Liver (tissue), 8 donors: ENCODE measurements at regions not wholly inside any gene's neighbourhood (a gene's known extent, or its start where the extent isn't known, plus 50 kb on each side); places are given as distances from the start of the nearest gene placed in this dataset.

ENCODE experiments used
- DNase-seq: peaks from one replicate; pipeline ENCODE4 v3.0.0-alpha.2; 2017; ENCODE audit warnings: low spot score
- H3K27ac ChIP-seq, 2 donors: one replicate each; pipeline ENCODE4 v1.7.0; 2013; ENCODE audit warnings: inconsistent platforms in 2 of 2, low read length in 2 of 2, control low read depth in 1 of 2, low read depth in 1 of 2, mild to moderate bottlenecking in 1 of 2
- H3K27me3 ChIP-seq, 4 donors: one replicate each; pipeline versions ENCODE4 v1.6.1 to v1.7.0; 2013; ENCODE audit warnings: low read length in 3 of 4, inconsistent platforms in 1 of 4, mild to moderate bottlenecking in 1 of 4, moderate library complexity in 1 of 4; ENCODE audit not compliant: control insufficient read depth in 4 of 4, insufficient read depth in 4 of 4
- H3K36me3 ChIP-seq, 4 donors: one replicate each; pipeline versions ENCODE4 v1.6.1 to v1.7.0; 2013; ENCODE audit warnings: low read length in 3 of 4, mild to moderate bottlenecking in 3 of 4, low read depth in 1 of 4, moderate library complexity in 1 of 4; ENCODE audit not compliant: control insufficient read depth in 4 of 4, insufficient read depth in 3 of 4
- H3K4me1 ChIP-seq, 4 donors: one replicate each; pipeline versions ENCODE4 v1.6.1 to v1.7.0; 2013; ENCODE audit warnings: low read length in 3 of 4, mild to moderate bottlenecking in 3 of 4, moderate library complexity in 1 of 4; ENCODE audit not compliant: control insufficient read depth in 4 of 4, insufficient read depth in 4 of 4
- H3K4me3 ChIP-seq, 3 donors: one replicate each; pipeline versions ENCODE4 v1.6.1 to v1.7.0; 2013; ENCODE audit warnings: low read length in 3 of 3, control low read depth in 1 of 3, low read depth in 1 of 3, mild to moderate bottlenecking in 1 of 3
- H3K9ac ChIP-seq, 2 donors: one replicate each; pipeline ENCODE4 v1.7.0; 2013; ENCODE audit warnings: low read length in 2 of 2, mild to moderate bottlenecking in 2 of 2, moderate library complexity in 2 of 2, control low read depth in 1 of 2, low read depth in 1 of 2
- H3K9me3 ChIP-seq, 4 donors: one replicate each; pipeline versions ENCODE4 v1.6.1 to v1.7.0; 2013; ENCODE audit warnings: low read length in 3 of 4; ENCODE audit not compliant: control insufficient read depth in 4 of 4
- ATF3 ChIP-seq: IDR thresholded peaks from 2 replicates; pipeline ENCODE4 v1.6.1; 2016; ENCODE audit warnings: antibody characterized with exemption
- EGR1 ChIP-seq, 2 donors: IDR thresholded peaks; 2 replicates each; pipeline ENCODE4 v1.6.1; 2016 to 2018; ENCODE audit warnings: antibody characterized with exemption in 2 of 2, low read depth in 2 of 2
- FOXA1 ChIP-seq: IDR thresholded peaks from 2 replicates; pipeline ENCODE4 v1.6.1; 2016; ENCODE audit warnings: antibody characterized with exemption
- FOXA2 ChIP-seq: IDR thresholded peaks from 2 replicates; pipeline ENCODE4 v1.6.1; 2016; ENCODE audit warnings: antibody characterized with exemption
- GABPA ChIP-seq, 2 donors: IDR thresholded peaks in 1 of 2; conservative IDR thresholded peaks in 1 of 2; 2 replicates each; pipeline ENCODE4 v1.6.1; 2016; ENCODE audit warnings: antibody characterized with exemption in 2 of 2, mild to moderate bottlenecking in 1 of 2, moderate library complexity in 1 of 2
- HNF4A ChIP-seq, 2 donors: conservative IDR thresholded peaks; 2 replicates each; pipeline ENCODE4 v1.6.1; 2016; ENCODE audit warnings: antibody characterized with exemption in 2 of 2, mild to moderate bottlenecking in 2 of 2
- HNF4G ChIP-seq: IDR thresholded peaks from 2 replicates; pipeline ENCODE4 v1.6.1; 2016; ENCODE audit warnings: antibody characterized with exemption
- JUND ChIP-seq, 2 donors: IDR thresholded peaks; 2 replicates each; pipeline ENCODE4 v1.6.1; 2016; ENCODE audit warnings: antibody characterized with exemption in 2 of 2
- NR2F2 ChIP-seq: IDR thresholded peaks from 2 replicates; pipeline ENCODE4 v1.6.1; 2016; ENCODE audit warnings: antibody characterized with exemption
- RAD21 ChIP-seq, 2 donors: IDR thresholded peaks; 2 replicates each; pipeline ENCODE4 v1.6.1; 2016; ENCODE audit warnings: antibody characterized with exemption in 2 of 2, mild to moderate bottlenecking in 2 of 2
- RXRA ChIP-seq, 2 donors: IDR thresholded peaks; 2 replicates each; pipeline ENCODE4 v1.6.1; 2017 to 2018; ENCODE audit warnings: antibody characterized with exemption in 2 of 2, mild to moderate bottlenecking in 1 of 2
- SP1 ChIP-seq: IDR thresholded peaks from 2 replicates; pipeline ENCODE4 v1.6.1; 2018; ENCODE audit warnings: antibody characterized with exemption, mild to moderate bottlenecking
- TAF1 ChIP-seq: conservative IDR thresholded peaks from 2 replicates; pipeline ENCODE4 v1.6.1; 2016; ENCODE audit warnings: antibody characterized with exemption, mild to moderate bottlenecking
- YY1 ChIP-seq: IDR thresholded peaks from 2 replicates; pipeline ENCODE4 v1.6.1; 2016; ENCODE audit warnings: antibody characterized with exemption, mild to moderate bottlenecking
- ZBTB33 ChIP-seq: IDR thresholded peaks from 2 replicates; pipeline ENCODE4 v1.6.1; 2016; ENCODE audit warnings: antibody characterized with exemption
- WGBS: extraction: QIAGEN DNeasy Blood & Tissue Kit; methylation state at CpG from one replicate; pipeline ENCODE4 v1.1.7; 2013; 5-methylcytosine and 5-hydroxymethylcytosine counted together
- TF ChIP-seq, protein P1 (sequence below): fragments of 150-350 bp; IDR thresholded peaks from 2 replicates; pipeline ENCODE4 v1.5.1; 2017; ENCODE audit warnings: improper control_type of control experiment, low read depth, low read length; ENCODE audit not compliant: missing input control
- TF ChIP-seq, protein P2 (sequence below): IDR thresholded peaks from 2 replicates; pipeline ENCODE4 v1.6.1; 2016; ENCODE audit warnings: antibody characterized with exemption, mild to moderate bottlenecking
- TF ChIP-seq, protein P3 (sequence below): IDR thresholded peaks from 2 replicates; pipeline ENCODE4 v1.6.1; 2016; ENCODE audit warnings: antibody characterized with exemption
- donor health status: healthy.
- donor health status: healthy.
- donor health status: healthy.
- donor health status: healthy.
- donor health status: healthy.

GRCh38 chr1:240712014-240712731 is 100.2 kb upstream of the GREM2 start:
- Histone ChIP-seq H3K36me3 (no peaks in the 10 kb centered on the region), H3K27ac (no peak overlapping the region), H3K4me1 (no peaks in the 10 kb centered on the region), H3K9ac (no peak overlapping the region), H3K4me3 (no peak overlapping the region), H3K27me3 (no peaks in the 10 kb centered on the region), H3K9me3 (no peaks in the 10 kb centered on the region)
- 81% methylated on average over 7 of the region's 7 CpGs for WGBS
- DNase-seq = no peak
- no peak for TF ChIP-seq RXRA (IDR thresholded peaks at IDR 0.05)
- TF ChIP-seq SP1 = no peak
- TF ChIP-seq FOXA2 = no peak
- TF ChIP-seq JUND (IDR thresholded peaks at IDR 0.05) = no peak
- TF ChIP-seq GABPA (IDR thresholded peaks at IDR 0.05 in 1 of 2, conservative IDR thresholded peaks at IDR 0.05 in 1 of 2) = no peak
- TF ChIP-seq TAF1 = no peak
- no peak for TF ChIP-seq FOXA1
- no peak for TF ChIP-seq NR2F2
- no peak for TF ChIP-seq ZBTB33
- TF ChIP-seq HNF4A (conservative IDR thresholded peaks at IDR 0.05) = no peak
- TF ChIP-seq RAD21 (IDR thresholded peaks at IDR 0.05) = no peak
- TF ChIP-seq HNF4G = no peak
- TF ChIP-seq EGR1 (IDR thresholded peaks at IDR 0.05; ENCODE audit: low read depth in 2 of 2) = no peak
- TF ChIP-seq YY1 = no peak
- TF ChIP-seq ATF3 = no peak
- TF ChIP-seq, protein P1, sequence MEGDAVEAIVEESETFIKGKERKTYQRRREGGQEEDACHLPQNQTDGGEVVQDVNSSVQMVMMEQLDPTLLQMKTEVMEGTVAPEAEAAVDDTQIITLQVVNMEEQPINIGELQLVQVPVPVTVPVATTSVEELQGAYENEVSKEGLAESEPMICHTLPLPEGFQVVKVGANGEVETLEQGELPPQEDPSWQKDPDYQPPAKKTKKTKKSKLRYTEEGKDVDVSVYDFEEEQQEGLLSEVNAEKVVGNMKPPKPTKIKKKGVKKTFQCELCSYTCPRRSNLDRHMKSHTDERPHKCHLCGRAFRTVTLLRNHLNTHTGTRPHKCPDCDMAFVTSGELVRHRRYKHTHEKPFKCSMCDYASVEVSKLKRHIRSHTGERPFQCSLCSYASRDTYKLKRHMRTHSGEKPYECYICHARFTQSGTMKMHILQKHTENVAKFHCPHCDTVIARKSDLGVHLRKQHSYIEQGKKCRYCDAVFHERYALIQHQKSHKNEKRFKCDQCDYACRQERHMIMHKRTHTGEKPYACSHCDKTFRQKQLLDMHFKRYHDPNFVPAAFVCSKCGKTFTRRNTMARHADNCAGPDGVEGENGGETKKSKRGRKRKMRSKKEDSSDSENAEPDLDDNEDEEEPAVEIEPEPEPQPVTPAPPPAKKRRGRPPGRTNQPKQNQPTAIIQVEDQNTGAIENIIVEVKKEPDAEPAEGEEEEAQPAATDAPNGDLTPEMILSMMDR = no peak
- TF ChIP-seq, protein P2, sequence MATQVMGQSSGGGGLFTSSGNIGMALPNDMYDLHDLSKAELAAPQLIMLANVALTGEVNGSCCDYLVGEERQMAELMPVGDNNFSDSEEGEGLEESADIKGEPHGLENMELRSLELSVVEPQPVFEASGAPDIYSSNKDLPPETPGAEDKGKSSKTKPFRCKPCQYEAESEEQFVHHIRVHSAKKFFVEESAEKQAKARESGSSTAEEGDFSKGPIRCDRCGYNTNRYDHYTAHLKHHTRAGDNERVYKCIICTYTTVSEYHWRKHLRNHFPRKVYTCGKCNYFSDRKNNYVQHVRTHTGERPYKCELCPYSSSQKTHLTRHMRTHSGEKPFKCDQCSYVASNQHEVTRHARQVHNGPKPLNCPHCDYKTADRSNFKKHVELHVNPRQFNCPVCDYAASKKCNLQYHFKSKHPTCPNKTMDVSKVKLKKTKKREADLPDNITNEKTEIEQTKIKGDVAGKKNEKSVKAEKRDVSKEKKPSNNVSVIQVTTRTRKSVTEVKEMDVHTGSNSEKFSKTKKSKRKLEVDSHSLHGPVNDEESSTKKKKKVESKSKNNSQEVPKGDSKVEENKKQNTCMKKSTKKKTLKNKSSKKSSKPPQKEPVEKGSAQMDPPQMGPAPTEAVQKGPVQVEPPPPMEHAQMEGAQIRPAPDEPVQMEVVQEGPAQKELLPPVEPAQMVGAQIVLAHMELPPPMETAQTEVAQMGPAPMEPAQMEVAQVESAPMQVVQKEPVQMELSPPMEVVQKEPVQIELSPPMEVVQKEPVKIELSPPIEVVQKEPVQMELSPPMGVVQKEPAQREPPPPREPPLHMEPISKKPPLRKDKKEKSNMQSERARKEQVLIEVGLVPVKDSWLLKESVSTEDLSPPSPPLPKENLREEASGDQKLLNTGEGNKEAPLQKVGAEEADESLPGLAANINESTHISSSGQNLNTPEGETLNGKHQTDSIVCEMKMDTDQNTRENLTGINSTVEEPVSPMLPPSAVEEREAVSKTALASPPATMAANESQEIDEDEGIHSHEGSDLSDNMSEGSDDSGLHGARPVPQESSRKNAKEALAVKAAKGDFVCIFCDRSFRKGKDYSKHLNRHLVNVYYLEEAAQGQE = no peak
- TF ChIP-seq, protein P3, sequence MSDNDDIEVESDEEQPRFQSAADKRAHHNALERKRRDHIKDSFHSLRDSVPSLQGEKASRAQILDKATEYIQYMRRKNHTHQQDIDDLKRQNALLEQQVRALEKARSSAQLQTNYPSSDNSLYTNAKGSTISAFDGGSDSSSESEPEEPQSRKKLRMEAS = no peak
